Kidney (tissue), 13 donors: ENCODE measurements at regions not wholly inside any gene's neighbourhood (a gene's known extent, or its start where the extent isn't known, plus 50 kb on each side); places are given as distances from the start of the nearest gene placed in this dataset.

Experiments
- DNase-seq, 5 donors: peaks; one replicate each; pipeline ENCODE4 v3.0.0-alpha.2; 2013 to 2020
- FAIRE-seq: peaks from 2 replicates; lab custom pipeline; 2012; peaks lifted over from hg19 to GRCh38; lab: Jason Lieb, UNC
- H3K27ac ChIP-seq, 2 donors: one replicate each; pipeline ENCODE4 v1.7.0; 2013; ENCODE audit warnings: low read depth in 2 of 2, low read length in 2 of 2, inconsistent platforms in 1 of 2
- H3K27me3 ChIP-seq: one replicate; pipeline ENCODE4 v1.7.1; 2013; ENCODE audit warnings: low read length, inconsistent platforms; ENCODE audit not compliant: control insufficient read depth, insufficient read depth
- H3K36me3 ChIP-seq, 3 donors: one replicate each; pipeline versions ENCODE4 v1.7.0 to v1.7.1; 2013; ENCODE audit warnings: low read length in 3 of 3, control low read depth in 1 of 3, inconsistent platforms in 1 of 3; ENCODE audit not compliant: insufficient read depth in 3 of 3, control insufficient read depth in 2 of 3
- H3K4me1 ChIP-seq, 3 donors: one replicate each; pipeline versions ENCODE4 v1.7.0 to v1.7.1; 2013; ENCODE audit warnings: low read length in 3 of 3, inconsistent platforms in 1 of 3, low read depth in 1 of 3; ENCODE audit not compliant: control insufficient read depth in 2 of 3, insufficient read depth in 2 of 3
- H3K4me3 ChIP-seq, 3 donors: one replicate each; pipeline versions ENCODE4 v1.7.0 to v1.8.1; 2013; ENCODE audit warnings: low read length in 3 of 3, control low read depth in 1 of 3, inconsistent platforms in 1 of 3
- H3K9ac ChIP-seq, 3 donors: one replicate each; pipeline versions ENCODE4 v1.7.0 to v1.7.1; 2013; ENCODE audit warnings: low read length in 3 of 3, control low read depth in 1 of 3, inconsistent platforms in 1 of 3
- H3K9me3 ChIP-seq, 3 donors: one replicate each; pipeline versions ENCODE4 v1.7.0 to v1.7.1; 2013; ENCODE audit warnings: low read length in 3 of 3, control low read depth in 1 of 3, inconsistent platforms in 1 of 3; ENCODE audit not compliant: control insufficient read depth in 2 of 3, insufficient read depth in 1 of 3
- intact Hi-C: fragments of 100-400 bp; cut with DNase I; formaldehyde crosslinking; loops from one replicate; pipeline ENCODE4 v1.11.1; 2022
- TF ChIP-seq, protein P1 (sequence below): IDR thresholded peaks from 3 replicates; pipeline ENCODE4 v1.5.1; 2012; ENCODE audit warnings: mild to moderate bottlenecking, moderate library complexity, borderline replicate concordance; ENCODE audit not compliant: insufficient read depth; ENCODE audit errors: extremely low read depth
- donor health status: control.
- donor health status: control.
- donor health status: control.
- donor health status: control.
- donor health status: control.
- donor health status: DM: yes; HTN: yes; CAD: no.
- donor health status: Normal renal cell carcinoma (clear cell type).

DNA sequence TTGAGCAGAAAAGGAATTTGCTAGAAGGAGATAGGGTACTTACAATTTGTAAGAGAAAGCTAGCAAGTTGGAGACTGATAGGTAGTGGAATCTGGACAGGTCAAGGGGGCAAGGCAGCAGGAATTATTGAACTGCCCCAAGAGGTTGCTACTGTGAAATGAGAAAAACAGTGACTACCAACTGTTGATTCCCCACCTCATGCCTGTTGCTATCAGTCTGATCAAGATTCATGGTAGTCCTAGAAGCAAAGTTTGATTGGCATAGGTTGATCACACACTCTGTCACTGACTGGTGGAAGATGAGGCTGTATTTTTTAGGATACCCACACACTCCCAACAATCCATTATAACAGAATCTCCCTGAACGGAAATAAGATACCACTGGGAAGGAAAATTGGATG lies 89.4 kb upstream of the IGF1 start:
- Histone ChIP-seq H3K27ac (no peak overlapping the region), H3K9ac (no peak overlapping the region), H3K36me3 (no peaks in the 10 kb centered on the region), H3K9me3 (no peaks in the 10 kb centered on the region), H3K27me3 (no peaks in the 10 kb centered on the region), H3K4me1 (no peaks in the 10 kb centered on the region), H3K4me3 (no peak overlapping the region)
- TF ChIP-seq, protein P1, sequence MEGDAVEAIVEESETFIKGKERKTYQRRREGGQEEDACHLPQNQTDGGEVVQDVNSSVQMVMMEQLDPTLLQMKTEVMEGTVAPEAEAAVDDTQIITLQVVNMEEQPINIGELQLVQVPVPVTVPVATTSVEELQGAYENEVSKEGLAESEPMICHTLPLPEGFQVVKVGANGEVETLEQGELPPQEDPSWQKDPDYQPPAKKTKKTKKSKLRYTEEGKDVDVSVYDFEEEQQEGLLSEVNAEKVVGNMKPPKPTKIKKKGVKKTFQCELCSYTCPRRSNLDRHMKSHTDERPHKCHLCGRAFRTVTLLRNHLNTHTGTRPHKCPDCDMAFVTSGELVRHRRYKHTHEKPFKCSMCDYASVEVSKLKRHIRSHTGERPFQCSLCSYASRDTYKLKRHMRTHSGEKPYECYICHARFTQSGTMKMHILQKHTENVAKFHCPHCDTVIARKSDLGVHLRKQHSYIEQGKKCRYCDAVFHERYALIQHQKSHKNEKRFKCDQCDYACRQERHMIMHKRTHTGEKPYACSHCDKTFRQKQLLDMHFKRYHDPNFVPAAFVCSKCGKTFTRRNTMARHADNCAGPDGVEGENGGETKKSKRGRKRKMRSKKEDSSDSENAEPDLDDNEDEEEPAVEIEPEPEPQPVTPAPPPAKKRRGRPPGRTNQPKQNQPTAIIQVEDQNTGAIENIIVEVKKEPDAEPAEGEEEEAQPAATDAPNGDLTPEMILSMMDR, result no peak
- DNase-seq (no peak), FAIRE-seq (no peak)
- intact Hi-C loops, result no loop called here

DNA sequence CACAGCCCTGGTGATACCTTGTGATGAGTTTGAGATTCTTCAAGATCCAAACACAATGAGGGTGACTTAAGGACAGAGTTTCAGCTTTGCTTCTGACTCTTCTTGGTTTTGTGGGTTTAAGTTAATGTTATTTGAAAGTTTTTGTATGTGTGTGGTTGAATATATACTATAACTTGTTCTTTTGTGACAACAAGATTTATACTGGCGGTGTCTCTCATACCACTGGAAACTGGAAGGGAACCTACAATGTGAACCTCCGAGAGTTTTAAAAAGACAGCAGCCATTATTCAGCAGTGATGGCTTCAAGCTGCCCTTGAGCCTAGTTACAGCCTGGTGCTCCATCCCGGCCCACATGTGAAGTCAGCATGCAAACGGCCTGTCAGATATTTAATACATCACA lies 87.9 kb upstream of the IGF1 start:
- Histone ChIP-seq H3K9ac (no peak overlapping the region), H3K36me3 (no peaks in the 10 kb centered on the region), H3K4me1 (no peaks in the 10 kb centered on the region), H3K4me3 (no peak overlapping the region), H3K9me3 (no peaks in the 10 kb centered on the region), H3K27me3 (no peaks in the 10 kb centered on the region), H3K27ac (no peak overlapping the region)
- intact Hi-C loops, result no loop called here
- TF ChIP-seq, protein P1, result no peak
- DNase-seq (peak in 3 of 5 donors; percentile 38 to 81 (median 41)), FAIRE-seq (no peak)

DNA sequence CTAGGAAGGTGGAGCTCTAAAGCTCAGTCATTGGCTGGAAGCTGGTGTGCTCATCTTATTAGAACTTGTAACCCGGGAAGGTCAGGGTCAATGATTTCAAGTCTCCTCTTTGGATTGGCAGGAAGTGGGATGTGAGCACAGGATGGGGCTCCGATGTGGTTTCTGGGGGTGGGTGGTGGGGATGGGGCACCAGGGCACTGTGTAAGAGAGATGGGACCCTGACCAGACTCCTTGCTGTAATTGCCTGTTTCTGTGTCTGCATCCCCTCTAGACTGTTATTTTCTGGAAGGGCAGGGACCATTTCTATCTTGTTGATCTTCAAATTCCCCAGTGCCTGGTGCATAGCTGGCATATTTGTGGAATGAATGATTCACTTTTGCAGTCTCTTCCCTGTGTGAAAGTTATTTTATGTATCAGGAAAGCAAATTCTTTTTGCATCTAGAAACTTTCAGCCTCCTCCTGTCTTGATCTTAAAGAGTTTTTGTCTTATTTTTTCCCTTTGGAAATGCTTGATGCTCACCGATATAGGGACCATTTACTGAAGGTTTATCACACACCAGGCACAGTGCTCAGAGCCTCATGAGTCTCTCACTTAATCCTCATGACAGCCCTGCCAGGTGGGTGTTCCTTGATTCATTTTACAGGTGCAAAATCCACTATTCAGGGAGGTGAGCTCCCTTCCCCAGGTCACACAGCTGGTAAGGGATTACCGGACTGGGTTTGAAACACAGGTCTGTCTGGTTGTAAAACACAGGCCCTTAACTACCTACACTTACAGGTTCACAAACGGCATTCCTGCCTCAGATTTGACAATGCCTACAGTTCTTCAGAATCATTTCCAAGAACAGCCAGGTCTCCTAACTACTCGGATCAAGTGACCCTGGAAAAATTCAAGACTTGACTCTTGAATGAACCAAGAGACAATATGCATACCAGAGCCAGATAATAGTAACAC lies 86.9 kb upstream of the IGF1 start:
- Histone ChIP-seq H3K27ac (no peak overlapping the region), H3K4me1 (no peaks in the 10 kb centered on the region)
- DNase-seq, result no peak

More for the DNA sequence above, 86.9 kb upstream of the IGF1 start:
- TF ChIP-seq, protein P1, result no peak
- Histone ChIP-seq H3K9ac (no peak overlapping the region), H3K36me3 (no peaks in the 10 kb centered on the region), H3K4me3 (no peak overlapping the region), H3K27me3 (no peaks in the 10 kb centered on the region), H3K9me3 (no peaks in the 10 kb centered on the region)
- intact Hi-C loops, result no loop called here
- FAIRE-seq, result no peak
